Liver (tissue), 8 donors: ENCODE measurements at regions not wholly inside any gene's neighbourhood (a gene's known extent, or its start where the extent isn't known, plus 50 kb on each side); places are given as distances from the start of the nearest gene placed in this dataset.

Experiments used
- DNase-seq: peaks from one replicate; pipeline ENCODE4 v3.0.0-alpha.2; 2017; ENCODE audit warnings: low spot score
- H3K27ac ChIP-seq, 2 donors: one replicate each; pipeline ENCODE4 v1.7.0; 2013; ENCODE audit warnings: inconsistent platforms in 2 of 2, low read length in 2 of 2, control low read depth in 1 of 2, low read depth in 1 of 2, mild to moderate bottlenecking in 1 of 2
- H3K27me3 ChIP-seq, 4 donors: one replicate each; pipeline versions ENCODE4 v1.6.1 to v1.7.0; 2013; ENCODE audit warnings: low read length in 3 of 4, inconsistent platforms in 1 of 4, mild to moderate bottlenecking in 1 of 4, moderate library complexity in 1 of 4; ENCODE audit not compliant: control insufficient read depth in 4 of 4, insufficient read depth in 4 of 4
- H3K36me3 ChIP-seq, 4 donors: one replicate each; pipeline versions ENCODE4 v1.6.1 to v1.7.0; 2013; ENCODE audit warnings: low read length in 3 of 4, mild to moderate bottlenecking in 3 of 4, low read depth in 1 of 4, moderate library complexity in 1 of 4; ENCODE audit not compliant: control insufficient read depth in 4 of 4, insufficient read depth in 3 of 4
- H3K4me1 ChIP-seq, 4 donors: one replicate each; pipeline versions ENCODE4 v1.6.1 to v1.7.0; 2013; ENCODE audit warnings: low read length in 3 of 4, mild to moderate bottlenecking in 3 of 4, moderate library complexity in 1 of 4; ENCODE audit not compliant: control insufficient read depth in 4 of 4, insufficient read depth in 4 of 4
- H3K4me3 ChIP-seq, 3 donors: one replicate each; pipeline versions ENCODE4 v1.6.1 to v1.7.0; 2013; ENCODE audit warnings: low read length in 3 of 3, control low read depth in 1 of 3, low read depth in 1 of 3, mild to moderate bottlenecking in 1 of 3
- H3K9ac ChIP-seq, 2 donors: one replicate each; pipeline ENCODE4 v1.7.0; 2013; ENCODE audit warnings: low read length in 2 of 2, mild to moderate bottlenecking in 2 of 2, moderate library complexity in 2 of 2, control low read depth in 1 of 2, low read depth in 1 of 2
- H3K9me3 ChIP-seq, 4 donors: one replicate each; pipeline versions ENCODE4 v1.6.1 to v1.7.0; 2013; ENCODE audit warnings: low read length in 3 of 4; ENCODE audit not compliant: control insufficient read depth in 4 of 4
- ATF3 ChIP-seq: IDR thresholded peaks from 2 replicates; pipeline ENCODE4 v1.6.1; 2016; ENCODE audit warnings: antibody characterized with exemption
- CTCF ChIP-seq: fragments of 150-350 bp; IDR thresholded peaks from 2 replicates; pipeline ENCODE4 v1.5.1; 2017; ENCODE audit warnings: improper control_type of control experiment, low read depth, low read length; ENCODE audit not compliant: missing input control
- FOXA1 ChIP-seq: IDR thresholded peaks from 2 replicates; pipeline ENCODE4 v1.6.1; 2016; ENCODE audit warnings: antibody characterized with exemption
- FOXA2 ChIP-seq: IDR thresholded peaks from 2 replicates; pipeline ENCODE4 v1.6.1; 2016; ENCODE audit warnings: antibody characterized with exemption
- HNF4A ChIP-seq, 2 donors: conservative IDR thresholded peaks; 2 replicates each; pipeline ENCODE4 v1.6.1; 2016; ENCODE audit warnings: antibody characterized with exemption in 2 of 2, mild to moderate bottlenecking in 2 of 2
- HNF4G ChIP-seq: IDR thresholded peaks from 2 replicates; pipeline ENCODE4 v1.6.1; 2016; ENCODE audit warnings: antibody characterized with exemption
- JUND ChIP-seq, 2 donors: IDR thresholded peaks; 2 replicates each; pipeline ENCODE4 v1.6.1; 2016; ENCODE audit warnings: antibody characterized with exemption in 2 of 2
- RXRA ChIP-seq, 2 donors: IDR thresholded peaks; 2 replicates each; pipeline ENCODE4 v1.6.1; 2017 to 2018; ENCODE audit warnings: antibody characterized with exemption in 2 of 2, mild to moderate bottlenecking in 1 of 2
- SP1 ChIP-seq: IDR thresholded peaks from 2 replicates; pipeline ENCODE4 v1.6.1; 2018; ENCODE audit warnings: antibody characterized with exemption, mild to moderate bottlenecking
- YY1 ChIP-seq: IDR thresholded peaks from 2 replicates; pipeline ENCODE4 v1.6.1; 2016; ENCODE audit warnings: antibody characterized with exemption, mild to moderate bottlenecking
- WGBS: extraction: QIAGEN DNeasy Blood & Tissue Kit; methylation state at CpG from one replicate; pipeline ENCODE4 v1.1.7; 2013; 5-methylcytosine and 5-hydroxymethylcytosine counted together
- TF ChIP-seq, protein P1 (sequence below): IDR thresholded peaks from 2 replicates; pipeline ENCODE4 v1.6.1; 2016; ENCODE audit warnings: antibody characterized with exemption, mild to moderate bottlenecking
- TF ChIP-seq, protein P2 (sequence below): IDR thresholded peaks from 2 replicates; pipeline ENCODE4 v1.6.1; 2016; ENCODE audit warnings: antibody characterized with exemption
- TF ChIP-seq, protein P3 (sequence below): IDR thresholded peaks from 2 replicates; pipeline ENCODE4 v1.6.1; 2016; ENCODE audit warnings: antibody characterized with exemption
- donor health status: healthy.
- donor health status: healthy.
- donor health status: healthy.
- donor health status: healthy.
- donor health status: healthy.

GRCh38 chr16:85510041-85510659 lies 103.0 kb upstream of the GSE1 start:
- Histone ChIP-seq H3K27me3 (no peaks in the 10 kb centered on the region), H3K4me1 (peaks cover 0 to 21% (median 9%) of the 10 kb centered on the region in 4 donors), H3K9me3 (no peaks in the 10 kb centered on the region), H3K9ac (no peak overlapping the region), H3K36me3 (no peaks in the 10 kb centered on the region), H3K4me3 (no peak overlapping the region), H3K27ac (no peak overlapping the region)
- TF ChIP-seq FOXA2 (no peak), RXRA (IDR thresholded peaks at IDR 0.05) (no peak), ATF3 (no peak), JUND (IDR thresholded peaks at IDR 0.05) (no peak), HNF4G (no peak), FOXA1 (no peak), SP1 (no peak), HNF4A (conservative IDR thresholded peaks at IDR 0.05) (no peak), CTCF (no peak), YY1 (no peak)
- TF ChIP-seq, protein P1, sequence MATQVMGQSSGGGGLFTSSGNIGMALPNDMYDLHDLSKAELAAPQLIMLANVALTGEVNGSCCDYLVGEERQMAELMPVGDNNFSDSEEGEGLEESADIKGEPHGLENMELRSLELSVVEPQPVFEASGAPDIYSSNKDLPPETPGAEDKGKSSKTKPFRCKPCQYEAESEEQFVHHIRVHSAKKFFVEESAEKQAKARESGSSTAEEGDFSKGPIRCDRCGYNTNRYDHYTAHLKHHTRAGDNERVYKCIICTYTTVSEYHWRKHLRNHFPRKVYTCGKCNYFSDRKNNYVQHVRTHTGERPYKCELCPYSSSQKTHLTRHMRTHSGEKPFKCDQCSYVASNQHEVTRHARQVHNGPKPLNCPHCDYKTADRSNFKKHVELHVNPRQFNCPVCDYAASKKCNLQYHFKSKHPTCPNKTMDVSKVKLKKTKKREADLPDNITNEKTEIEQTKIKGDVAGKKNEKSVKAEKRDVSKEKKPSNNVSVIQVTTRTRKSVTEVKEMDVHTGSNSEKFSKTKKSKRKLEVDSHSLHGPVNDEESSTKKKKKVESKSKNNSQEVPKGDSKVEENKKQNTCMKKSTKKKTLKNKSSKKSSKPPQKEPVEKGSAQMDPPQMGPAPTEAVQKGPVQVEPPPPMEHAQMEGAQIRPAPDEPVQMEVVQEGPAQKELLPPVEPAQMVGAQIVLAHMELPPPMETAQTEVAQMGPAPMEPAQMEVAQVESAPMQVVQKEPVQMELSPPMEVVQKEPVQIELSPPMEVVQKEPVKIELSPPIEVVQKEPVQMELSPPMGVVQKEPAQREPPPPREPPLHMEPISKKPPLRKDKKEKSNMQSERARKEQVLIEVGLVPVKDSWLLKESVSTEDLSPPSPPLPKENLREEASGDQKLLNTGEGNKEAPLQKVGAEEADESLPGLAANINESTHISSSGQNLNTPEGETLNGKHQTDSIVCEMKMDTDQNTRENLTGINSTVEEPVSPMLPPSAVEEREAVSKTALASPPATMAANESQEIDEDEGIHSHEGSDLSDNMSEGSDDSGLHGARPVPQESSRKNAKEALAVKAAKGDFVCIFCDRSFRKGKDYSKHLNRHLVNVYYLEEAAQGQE = no peak
- TF ChIP-seq, protein P2, sequence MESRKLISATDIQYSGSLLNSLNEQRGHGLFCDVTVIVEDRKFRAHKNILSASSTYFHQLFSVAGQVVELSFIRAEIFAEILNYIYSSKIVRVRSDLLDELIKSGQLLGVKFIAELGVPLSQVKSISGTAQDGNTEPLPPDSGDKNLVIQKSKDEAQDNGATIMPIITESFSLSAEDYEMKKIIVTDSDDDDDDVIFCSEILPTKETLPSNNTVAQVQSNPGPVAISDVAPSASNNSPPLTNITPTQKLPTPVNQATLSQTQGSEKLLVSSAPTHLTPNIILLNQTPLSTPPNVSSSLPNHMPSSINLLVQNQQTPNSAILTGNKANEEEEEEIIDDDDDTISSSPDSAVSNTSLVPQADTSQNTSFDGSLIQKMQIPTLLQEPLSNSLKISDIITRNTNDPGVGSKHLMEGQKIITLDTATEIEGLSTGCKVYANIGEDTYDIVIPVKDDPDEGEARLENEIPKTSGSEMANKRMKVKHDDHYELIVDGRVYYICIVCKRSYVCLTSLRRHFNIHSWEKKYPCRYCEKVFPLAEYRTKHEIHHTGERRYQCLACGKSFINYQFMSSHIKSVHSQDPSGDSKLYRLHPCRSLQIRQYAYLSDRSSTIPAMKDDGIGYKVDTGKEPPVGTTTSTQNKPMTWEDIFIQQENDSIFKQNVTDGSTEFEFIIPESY = no peak
- TF ChIP-seq, protein P3, sequence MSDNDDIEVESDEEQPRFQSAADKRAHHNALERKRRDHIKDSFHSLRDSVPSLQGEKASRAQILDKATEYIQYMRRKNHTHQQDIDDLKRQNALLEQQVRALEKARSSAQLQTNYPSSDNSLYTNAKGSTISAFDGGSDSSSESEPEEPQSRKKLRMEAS = no peak
- WGBS = 94% methylated on average over 21 of the region's 21 CpGs
- no peak for DNase-seq

GRCh38 chr16:85511938-85512807 lies 100.9 kb upstream of the GSE1 start:
- no peak for TF ChIP-seq JUND (IDR thresholded peaks at IDR 0.05)
- TF ChIP-seq ATF3 = no peak
- peaks cover 0 to 30% (median 14%) of the 10 kb centered on the region in 4 donors for H3K4me1 ChIP-seq
- no peaks in the 10 kb centered on the region for H3K36me3 ChIP-seq
- no peaks in the 10 kb centered on the region for H3K27me3 ChIP-seq
- no peaks in the 10 kb centered on the region for H3K9me3 ChIP-seq
- H3K9ac ChIP-seq = no peak overlapping the region
- H3K4me3 ChIP-seq = no peak overlapping the region
- 96% methylated on average over 24 of the region's 24 CpGs for WGBS
- H3K27ac ChIP-seq = no peak overlapping the region
- no peak for DNase-seq
